ENCODE measurements at regions not wholly inside any gene's neighbourhood (a gene's known extent, or its start where the extent isn't known, plus 50 kb on each side); places are given as distances from the start of the nearest gene placed in this dataset.

GRCh38 chr9:80873861-80874260 is 815.5 kb downstream of the TLE1 start:
- Histone ChIP-seq H4K20me1 (ENCODE audit: control insufficient read depth, insufficient read depth, low read depth, low read length) (no peaks in the 10 kb centered on the region), H3K4me1 (ENCODE audit: control insufficient read depth, low read length) (no peaks in the 10 kb centered on the region), H3K27ac (ENCODE audit: low read depth, low read length) (no peak overlapping the region), H3K9me3 (ENCODE audit: control insufficient read depth, insufficient read depth, low read length) (no peaks in the 10 kb centered on the region), H3K4me3 (ENCODE audit: low read length) (no peak overlapping the region), H3F3A (ENCODE audit: control insufficient read depth, insufficient read depth) (no peaks in the 10 kb centered on the region), H3K9me2 (replicated peaks; ENCODE audit: control insufficient read depth, low read length) (no peaks in the 10 kb centered on the region), H3K79me2 (ENCODE audit: control insufficient read depth, low read length) (no peaks in the 10 kb centered on the region), H3K4me2 (ENCODE audit: low read length) (no peak overlapping the region), H3K27me3 (ENCODE audit: control insufficient read depth, low read length) (no peaks in the 10 kb centered on the region), H3K36me3 (ENCODE audit: control insufficient read depth, low read length) (no peaks in the 10 kb centered on the region)
- no peak for TF ChIP-seq EZH2phosphoT487 (IDR thresholded peaks at IDR 0.05; ENCODE audit: borderline replicate concordance, low read length)
- no peak for TF ChIP-seq CTCF (IDR thresholded peaks at IDR 0.05; ENCODE audit: low read depth, low read length, poor library complexity, severe bottlenecking)

- no peak overlapping the region for H3K27ac ChIP-seq (ENCODE audit: low read depth, low read length)
- no peak for TF ChIP-seq CTCF (IDR thresholded peaks at IDR 0.05; ENCODE audit: low read depth, low read length, poor library complexity, severe bottlenecking)
- no peak for TF ChIP-seq EZH2phosphoT487 (IDR thresholded peaks at IDR 0.05; ENCODE audit: borderline replicate concordance, low read length)
- H3K36me3 ChIP-seq (ENCODE audit: control insufficient read depth, low read length), result no peaks in the 10 kb centered on the region
- no peaks in the 10 kb centered on the region for H3K79me2 ChIP-seq (ENCODE audit: control insufficient read depth, low read length)
- H3K9me2 ChIP-seq (replicated peaks; ENCODE audit: control insufficient read depth, low read length), result no peaks in the 10 kb centered on the region
- H3F3A ChIP-seq (ENCODE audit: control insufficient read depth, insufficient read depth), result no peaks in the 10 kb centered on the region
- no peak overlapping the region for H3K4me2 ChIP-seq (ENCODE audit: low read length)
- no peak overlapping the region for H3K4me3 ChIP-seq (ENCODE audit: low read length)
- no peaks in the 10 kb centered on the region for H4K20me1 ChIP-seq (ENCODE audit: control insufficient read depth, insufficient read depth, low read depth, low read length)
- no peaks in the 10 kb centered on the region for H3K27me3 ChIP-seq (ENCODE audit: control insufficient read depth, low read length)
- no peaks in the 10 kb centered on the region for H3K4me1 ChIP-seq (ENCODE audit: control insufficient read depth, low read length)
- no peaks in the 10 kb centered on the region for H3K9me3 ChIP-seq (ENCODE audit: control insufficient read depth, insufficient read depth, low read length)
Measured at GRCh38 chr9:80871596-80871995, 817.8 kb downstream of the TLE1 start.

- Histone ChIP-seq H4K20me1 (ENCODE audit: control insufficient read depth, insufficient read depth, low read depth, low read length) (no peaks in the 10 kb centered on the region), H3K9me2 (replicated peaks; ENCODE audit: control insufficient read depth, low read length) (no peaks in the 10 kb centered on the region), H3F3A (ENCODE audit: control insufficient read depth, insufficient read depth) (no peaks in the 10 kb centered on the region), H3K27ac (ENCODE audit: low read depth, low read length) (no peak overlapping the region), H3K79me2 (ENCODE audit: control insufficient read depth, low read length) (no peaks in the 10 kb centered on the region), H3K36me3 (ENCODE audit: control insufficient read depth, low read length) (no peaks in the 10 kb centered on the region), H3K4me3 (ENCODE audit: low read length) (no peak overlapping the region), H3K9me3 (ENCODE audit: control insufficient read depth, insufficient read depth, low read length) (no peaks in the 10 kb centered on the region), H3K4me1 (ENCODE audit: control insufficient read depth, low read length) (no peaks in the 10 kb centered on the region), H3K27me3 (ENCODE audit: control insufficient read depth, low read length) (no peaks in the 10 kb centered on the region), H3K4me2 (ENCODE audit: low read length) (no peak overlapping the region)
- no peak for TF ChIP-seq EZH2phosphoT487 (IDR thresholded peaks at IDR 0.05; ENCODE audit: borderline replicate concordance, low read length)
- TF ChIP-seq CTCF (IDR thresholded peaks at IDR 0.05; ENCODE audit: low read depth, low read length, poor library complexity, severe bottlenecking), result no peak
Measured at GRCh38 chr9:80867731-80868130, 821.6 kb downstream of the TLE1 start.
